Skeletal muscle tissue (tissue), 3 donors: ENCODE measurements at regions not wholly inside any gene's neighbourhood (a gene's known extent, or its start where the extent isn't known, plus 50 kb on each side); places are given as distances from the start of the nearest gene placed in this dataset.

Experiments
- H3K27ac ChIP-seq: one replicate; pipeline ENCODE4 v1.7.0; 2013; ENCODE audit warnings: mild to moderate bottlenecking, low read depth, low read length, inconsistent platforms
- H3K27me3 ChIP-seq, 3 donors: one replicate each; pipeline ENCODE4 v1.7.0; 2013; ENCODE audit warnings: low read length in 3 of 3; ENCODE audit not compliant: control insufficient read depth in 3 of 3, insufficient read depth in 3 of 3
- H3K36me3 ChIP-seq, 3 donors: one replicate each; pipeline ENCODE4 v1.7.0; 2013; ENCODE audit warnings: low read length in 3 of 3; ENCODE audit not compliant: control insufficient read depth in 3 of 3, insufficient read depth in 3 of 3
- H3K4me1 ChIP-seq, 3 donors: one replicate each; pipeline ENCODE4 v1.7.0; 2013; ENCODE audit warnings: low read length in 3 of 3, mild to moderate bottlenecking in 3 of 3; ENCODE audit not compliant: control insufficient read depth in 3 of 3, insufficient read depth in 3 of 3
- H3K4me3 ChIP-seq, 3 donors: one replicate each; pipeline ENCODE4 v1.7.0; 2013; ENCODE audit warnings: low read length in 3 of 3
- H3K9ac ChIP-seq, 3 donors: one replicate each; pipeline ENCODE4 v1.7.0; 2013; ENCODE audit warnings: low read length in 3 of 3, mild to moderate bottlenecking in 3 of 3, moderate library complexity in 2 of 3, low read depth in 1 of 3
- H3K9me3 ChIP-seq, 3 donors: one replicate each; pipeline ENCODE4 v1.7.0; 2013; ENCODE audit warnings: low read length in 3 of 3; ENCODE audit not compliant: control insufficient read depth in 3 of 3
- donor health status: Osteomylitis.

GRCh38 chr15:62498712-62499111 is 333.6 kb upstream of the C2CD4B start:
- Histone ChIP-seq H3K9ac (no peak overlapping the region), H3K36me3 (no peaks in the 10 kb centered on the region), H3K9me3 (no peaks in the 10 kb centered on the region), H3K4me3 (no peak overlapping the region), H3K4me1 (peaks cover 24 to 35% (median 26%) of the 10 kb centered on the region in 3 donors), H3K27ac (no peak overlapping the region), H3K27me3 (no peaks in the 10 kb centered on the region)

DNA sequence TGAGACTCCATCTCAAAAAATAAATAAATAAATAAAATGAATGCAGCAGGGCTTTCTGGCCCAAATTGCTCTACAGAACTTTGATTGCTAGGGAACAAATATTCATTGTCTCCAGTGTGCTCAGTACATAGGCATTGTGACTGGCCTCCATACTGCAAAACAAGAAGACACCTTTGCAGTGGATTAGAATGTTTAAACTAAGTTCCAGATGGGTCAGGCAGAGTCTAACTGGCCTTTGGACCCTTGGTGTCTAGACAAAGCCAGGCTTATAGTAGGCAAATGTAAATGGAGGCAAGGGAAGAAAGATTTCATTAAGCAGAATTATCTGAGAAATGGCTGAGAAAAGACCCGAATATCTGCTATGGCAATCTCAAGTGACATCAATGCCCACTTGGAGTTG is 335.2 kb upstream of the C2CD4B start:
- Histone ChIP-seq H3K4me1 (peaks cover 14 to 30% (median 19%) of the 10 kb centered on the region in 3 donors), H3K27me3 (no peaks in the 10 kb centered on the region), H3K36me3 (no peaks in the 10 kb centered on the region), H3K4me3 (no peak overlapping the region), H3K9ac (no peak overlapping the region), H3K9me3 (no peaks in the 10 kb centered on the region), H3K27ac (no peak overlapping the region)

DNA sequence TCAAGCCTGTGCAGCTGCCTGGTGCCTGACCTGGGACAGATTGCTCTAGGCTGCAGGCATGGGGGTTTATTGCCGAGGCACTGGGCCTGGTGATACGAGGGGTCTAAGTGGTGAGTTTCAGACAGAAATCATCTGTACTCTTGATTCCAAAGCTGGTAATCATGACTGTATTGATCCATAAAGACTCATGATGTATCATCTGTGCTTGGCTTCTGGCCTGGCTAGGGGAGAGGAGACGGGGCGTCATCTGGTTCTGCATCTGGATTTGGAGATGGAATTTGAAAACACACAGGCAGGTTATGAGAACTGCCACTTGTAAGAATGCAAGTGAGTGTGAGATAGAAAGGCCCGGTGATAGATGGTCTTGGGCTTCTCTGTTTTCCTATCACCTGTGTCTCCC is 337.4 kb upstream of the C2CD4B start:
- Histone ChIP-seq H3K9ac (no peak overlapping the region), H3K36me3 (no peaks in the 10 kb centered on the region), H3K27me3 (no peaks in the 10 kb centered on the region), H3K4me1 (peaks cover 27 to 37% (median 28%) of the 10 kb centered on the region in 3 donors), H3K27ac (no peak overlapping the region), H3K9me3 (no peaks in the 10 kb centered on the region), H3K4me3 (no peak overlapping the region)

- H3K9ac ChIP-seq: peak overlapping the region in 1 of 3 donors; percentile 54
- H3K4me3 ChIP-seq: no peak overlapping the region
- no peak overlapping the region for H3K27ac ChIP-seq
- H3K9me3 ChIP-seq: no peaks in the 10 kb centered on the region
- peaks cover 28 to 39% (median 31%) of the 10 kb centered on the region in 3 donors for H3K4me1 ChIP-seq
- H3K36me3 ChIP-seq: no peaks in the 10 kb centered on the region
- H3K27me3 ChIP-seq: no peaks in the 10 kb centered on the region
Measured at GRCh38 chr15:62503451-62503850, 338.4 kb upstream of the C2CD4B start.

- H3K9ac ChIP-seq: peak overlapping the region; percentile 0 to 66 (median 1)
- H3K27ac ChIP-seq: peak overlapping the region; percentile 82
- H3K27me3 ChIP-seq: no peaks in the 10 kb centered on the region
- no peaks in the 10 kb centered on the region for H3K9me3 ChIP-seq
- H3K36me3 ChIP-seq: no peaks in the 10 kb centered on the region
- H3K4me1 ChIP-seq: peaks cover 28 to 51% (median 31%) of the 10 kb centered on the region in 3 donors
- peak overlapping the region in 2 of 3 donors; percentile 7 to 15 for H3K4me3 ChIP-seq
Measured at GRCh38 chr15:62505762-62506161, 340.7 kb upstream of the C2CD4B start.

DNA sequence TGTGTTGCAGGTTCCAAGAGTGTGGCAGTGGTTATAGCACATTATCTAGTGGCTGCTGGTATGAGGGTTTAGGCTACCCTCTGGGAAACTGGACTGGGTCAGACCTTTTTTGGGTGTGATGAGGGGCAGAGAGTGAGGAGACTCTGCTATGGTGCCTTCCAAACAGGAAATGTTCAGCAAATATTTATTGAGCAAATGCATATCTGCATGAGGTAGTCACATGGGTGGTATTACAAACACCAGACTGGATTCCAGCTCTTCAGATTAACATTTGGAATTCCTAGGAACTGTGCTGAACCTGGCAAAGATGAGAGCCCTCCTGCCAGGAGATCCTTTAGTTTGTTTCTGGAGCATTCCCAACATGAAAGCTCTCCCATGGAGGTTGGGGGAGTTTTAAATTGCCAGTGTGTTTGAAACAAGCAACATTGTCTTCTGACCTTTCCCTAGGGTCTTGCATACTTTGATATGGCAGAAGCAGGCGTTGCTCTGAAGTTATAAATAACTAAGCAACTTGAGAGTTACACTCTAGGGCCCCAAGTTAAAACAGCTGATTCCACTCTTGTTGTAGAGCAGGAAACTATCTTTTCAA is 341.2 kb upstream of the C2CD4B start:
- peak overlapping the region; percentile 65 to 77 (median 66) for H3K9ac ChIP-seq
- H3K4me3 ChIP-seq: peak overlapping the region; percentile 7 to 54 (median 15)
- H3K4me1 ChIP-seq: peaks cover 28 to 49% (median 28%) of the 10 kb centered on the region in 3 donors
- no peaks in the 10 kb centered on the region for H3K9me3 ChIP-seq
- peak overlapping the region; percentile 82 for H3K27ac ChIP-seq
- no peaks in the 10 kb centered on the region for H3K27me3 ChIP-seq
- no peaks in the 10 kb centered on the region for H3K36me3 ChIP-seq

- no peak overlapping the region for H3K4me3 ChIP-seq
- peaks cover 26 to 55% (median 36%) of the 10 kb centered on the region in 3 donors for H3K4me1 ChIP-seq
- no peaks in the 10 kb centered on the region for H3K36me3 ChIP-seq
- H3K27ac ChIP-seq: no peak overlapping the region
- no peaks in the 10 kb centered on the region for H3K27me3 ChIP-seq
- H3K9me3 ChIP-seq: no peaks in the 10 kb centered on the region
- no peak overlapping the region for H3K9ac ChIP-seq
Measured at GRCh38 chr15:62509395-62509958, 344.4 kb upstream of the C2CD4B start.

GRCh38 chr15:62510791-62511190 is 345.7 kb upstream of the C2CD4B start:
- Histone ChIP-seq H3K27ac (no peak overlapping the region), H3K9ac (no peak overlapping the region), H3K9me3 (no peaks in the 10 kb centered on the region), H3K36me3 (no peaks in the 10 kb centered on the region), H3K4me1 (peaks cover 25 to 54% (median 33%) of the 10 kb centered on the region in 3 donors), H3K27me3 (no peaks in the 10 kb centered on the region), H3K4me3 (no peak overlapping the region)

DNA sequence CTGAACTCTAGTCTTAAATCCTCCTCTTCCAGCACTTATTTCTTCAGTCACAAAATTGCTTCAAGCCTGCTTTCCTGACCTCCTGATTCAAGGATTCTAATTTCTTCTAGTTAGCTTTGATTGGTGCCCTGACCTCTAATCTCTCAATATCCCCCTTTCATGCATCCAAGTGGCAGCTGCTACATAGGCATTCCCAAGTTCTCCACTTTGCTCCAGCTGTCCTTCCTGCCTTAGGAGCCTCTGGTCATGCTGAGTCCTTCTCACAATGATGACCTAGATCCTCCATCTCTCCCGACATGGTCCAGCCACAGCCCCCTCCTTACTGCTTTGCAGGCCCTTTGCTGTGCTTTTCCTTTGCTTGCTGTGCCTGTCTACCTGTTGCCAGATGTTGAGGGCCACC is 347.8 kb upstream of the C2CD4B start:
- Histone ChIP-seq H3K9me3 (no peaks in the 10 kb centered on the region), H3K27me3 (no peaks in the 10 kb centered on the region), H3K9ac (no peak overlapping the region), H3K4me3 (no peak overlapping the region), H3K4me1 (peaks cover 17 to 48% (median 28%) of the 10 kb centered on the region in 3 donors), H3K27ac (no peak overlapping the region), H3K36me3 (no peaks in the 10 kb centered on the region)

- Histone ChIP-seq H3K4me3 (no peak overlapping the region), H3K4me1 (peaks cover 17 to 47% (median 28%) of the 10 kb centered on the region in 3 donors), H3K27ac (peak overlapping the region; percentile 29), H3K27me3 (no peaks in the 10 kb centered on the region), H3K9ac (peak overlapping the region in 1 of 3 donors; percentile 28), H3K9me3 (no peaks in the 10 kb centered on the region), H3K36me3 (no peaks in the 10 kb centered on the region)
Measured at GRCh38 chr15:62513893-62514292, 348.8 kb upstream of the C2CD4B start.
